ENCODE measurements at regions not wholly inside any gene's neighbourhood (a gene's known extent, or its start where the extent isn't known, plus 50 kb on each side); places are given as distances from the start of the nearest gene placed in this dataset.
"Not testable (repeated sequence)": the region's sequence is repeated elsewhere in the genome, so short reads cannot be mapped to it uniquely, and the experiment has no call there.

- no peak for FAIRE-seq
These were observed 167.9 kb upstream of the BCHE start for GRCh38 chr3:166005126-166005525.

GRCh38 chr3:165994293-165994692 lies 157.1 kb upstream of the BCHE start:
- FAIRE-seq: no peak

GRCh38 chr3:165984589-165984988 lies 147.4 kb upstream of the BCHE start:
- FAIRE-seq: no peak

- no peak for FAIRE-seq
These were observed 146.1 kb upstream of the BCHE start for GRCh38 chr3:165983284-165983683.

GRCh38 chr3:165981318-165981717 lies 144.1 kb upstream of the BCHE start:
- FAIRE-seq: no peak

- FAIRE-seq: not testable (repeated sequence)
These were observed 123.6 kb upstream of the BCHE start for GRCh38 chr3:165960825-165961224.

- no peak for FAIRE-seq
These were observed 116.9 kb upstream of the BCHE start for GRCh38 chr3:165954171-165954570.

- no peak for FAIRE-seq
These were observed 109.1 kb upstream of the BCHE start for GRCh38 chr3:165946360-165946759.

- FAIRE-seq: no peak
These were observed 101.8 kb upstream of the BCHE start for GRCh38 chr3:165938986-165939540.

GRCh38 chr3:165936081-165936480 lies 98.9 kb upstream of the BCHE start:
- not testable (repeated sequence) for FAIRE-seq

- FAIRE-seq: not testable (repeated sequence)
These were observed 87.1 kb upstream of the BCHE start for GRCh38 chr3:165924301-165924791.

GRCh38 chr3:165920984-165921383 lies 83.8 kb upstream of the BCHE start:
- FAIRE-seq: no peak

GRCh38 chr3:165919284-165919683 lies 82.1 kb upstream of the BCHE start:
- FAIRE-seq: no peak

GRCh38 chr3:165918657-165918979 lies 81.4 kb upstream of the BCHE start:
- no peak for FAIRE-seq

- not testable (repeated sequence) for FAIRE-seq
These were observed 80.9 kb upstream of the BCHE start for GRCh38 chr3:165917938-165918656.

GRCh38 chr3:165915104-165915503 lies 77.9 kb upstream of the BCHE start:
- not testable (repeated sequence) for FAIRE-seq

- no peak for FAIRE-seq
These were observed 66.8 kb upstream of the BCHE start for GRCh38 chr3:165903885-165904630.

GRCh38 chr3:165899066-165899465 lies 61.8 kb upstream of the BCHE start:
- no peak for FAIRE-seq

- FAIRE-seq: no peak
These were observed 59.9 kb upstream of the BCHE start for GRCh38 chr3:165897137-165897536.

GRCh38 chr3:165895919-165896318 lies 58.7 kb upstream of the BCHE start:
- no peak for FAIRE-seq

GRCh38 chr3:165892565-165892964 lies 55.3 kb upstream of the BCHE start:
- no peak for FAIRE-seq
